ENCODE measurements at regions not wholly inside any gene's neighbourhood (a gene's known extent, or its start where the extent isn't known, plus 50 kb on each side); places are given as distances from the start of the nearest gene placed in this dataset.

DNA sequence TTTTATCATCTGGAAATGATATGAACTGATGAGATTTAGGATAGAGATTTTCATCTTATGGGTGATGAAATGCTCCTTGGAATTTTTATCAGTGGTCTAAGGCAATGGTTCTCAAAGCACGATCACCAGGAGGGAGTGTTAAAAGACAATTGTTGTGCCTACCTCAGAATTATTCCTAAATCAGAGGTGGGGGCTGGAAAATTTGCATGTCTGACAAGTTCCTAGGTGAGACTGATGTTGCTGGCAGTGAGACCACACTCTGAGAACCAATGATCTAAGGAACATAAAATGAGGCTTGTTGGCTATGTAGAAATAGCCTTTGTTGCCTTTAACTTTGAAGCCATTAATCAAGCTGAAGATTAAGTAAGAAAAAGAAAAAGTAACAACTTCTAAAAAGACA is 416.6 kb upstream of the AZI2 start:
- TF ChIP-seq POLR2AphosphoS5 (IDR thresholded peaks at IDR 0.05) (no peak), POLR2A (IDR thresholded peaks at IDR 0.05) (no peak)
